NCI-H345 treated with DMSO at 0.1 percent for 48 hours (cell line): ENCODE measurements at regions not wholly inside any gene's neighbourhood (a gene's known extent, or its start where the extent isn't known, plus 50 kb on each side); places are given as distances from the start of the nearest gene placed in this dataset.

Experiments used
- DNase-seq: peaks from one replicate; lab custom pipeline; 2025; ENCODE audit not compliant: unreplicated experiment; lab: John Stamatoyannopoulos, UW

GRCh38 chr2:196314157-196314556 is 142.8 kb upstream of the STK17B start:
- DNase-seq, result no peak

GRCh38 chr2:196314780-196315179 is 143.4 kb upstream of the STK17B start:
- no peak for DNase-seq

- DNase-seq, result no peak
Measured at GRCh38 chr2:196315388-196316049, 144.1 kb upstream of the STK17B start.

- DNase-seq, result no peak
Measured at GRCh38 chr2:196316050-196316430, 144.7 kb upstream of the STK17B start.

- DNase-seq, result no peak
Measured at GRCh38 chr2:196318517-196319377, 147.4 kb upstream of the STK17B start.

GRCh38 chr2:196322973-196323810 is 151.8 kb upstream of the STK17B start:
- no peak for DNase-seq

GRCh38 chr2:196324211-196324610 is 152.8 kb upstream of the STK17B start:
- DNase-seq, result no peak

GRCh38 chr2:196328088-196328680 is 156.8 kb upstream of the STK17B start:
- DNase-seq, result no peak

- no peak for DNase-seq
Measured at GRCh38 chr2:196329959-196330358, 158.6 kb upstream of the STK17B start.

GRCh38 chr2:196330645-196331044 is 159.3 kb upstream of the STK17B start:
- DNase-seq, result no peak

- DNase-seq, result no peak
Measured at GRCh38 chr2:196331143-196331542, 159.8 kb upstream of the STK17B start.

- DNase-seq, result no peak
Measured at GRCh38 chr2:196331851-196332250, 160.5 kb upstream of the STK17B start.

- no peak for DNase-seq
Measured at GRCh38 chr2:196333397-196333796, 162.0 kb upstream of the STK17B start.

GRCh38 chr2:196334710-196335109 is 163.3 kb upstream of the STK17B start:
- DNase-seq, result no peak

GRCh38 chr2:196335221-196335634 is 163.8 kb upstream of the STK17B start:
- no peak for DNase-seq

GRCh38 chr2:196336207-196336606 is 164.8 kb upstream of the STK17B start:
- DNase-seq, result no peak

- DNase-seq, result no peak
Measured at GRCh38 chr2:196336715-196337114, 165.3 kb upstream of the STK17B start.

- no peak for DNase-seq
Measured at GRCh38 chr2:196337208-196337953, 166.0 kb upstream of the STK17B start.

GRCh38 chr2:196338440-196338839 is 167.1 kb upstream of the STK17B start:
- DNase-seq, result no peak

GRCh38 chr2:196341277-196341841 is 170.0 kb upstream of the STK17B start:
- DNase-seq, result no peak
